ENCODE measurements at regions not wholly inside any gene's neighbourhood (a gene's known extent, or its start where the extent isn't known, plus 50 kb on each side); places are given as distances from the start of the nearest gene placed in this dataset.

GRCh38 chr1:55716151-55716550, 501.0 kb upstream of the USP24 start:
- DNase-seq (ENCODE audit: low spot score), result no peak
- TF ChIP-seq, protein P1, sequence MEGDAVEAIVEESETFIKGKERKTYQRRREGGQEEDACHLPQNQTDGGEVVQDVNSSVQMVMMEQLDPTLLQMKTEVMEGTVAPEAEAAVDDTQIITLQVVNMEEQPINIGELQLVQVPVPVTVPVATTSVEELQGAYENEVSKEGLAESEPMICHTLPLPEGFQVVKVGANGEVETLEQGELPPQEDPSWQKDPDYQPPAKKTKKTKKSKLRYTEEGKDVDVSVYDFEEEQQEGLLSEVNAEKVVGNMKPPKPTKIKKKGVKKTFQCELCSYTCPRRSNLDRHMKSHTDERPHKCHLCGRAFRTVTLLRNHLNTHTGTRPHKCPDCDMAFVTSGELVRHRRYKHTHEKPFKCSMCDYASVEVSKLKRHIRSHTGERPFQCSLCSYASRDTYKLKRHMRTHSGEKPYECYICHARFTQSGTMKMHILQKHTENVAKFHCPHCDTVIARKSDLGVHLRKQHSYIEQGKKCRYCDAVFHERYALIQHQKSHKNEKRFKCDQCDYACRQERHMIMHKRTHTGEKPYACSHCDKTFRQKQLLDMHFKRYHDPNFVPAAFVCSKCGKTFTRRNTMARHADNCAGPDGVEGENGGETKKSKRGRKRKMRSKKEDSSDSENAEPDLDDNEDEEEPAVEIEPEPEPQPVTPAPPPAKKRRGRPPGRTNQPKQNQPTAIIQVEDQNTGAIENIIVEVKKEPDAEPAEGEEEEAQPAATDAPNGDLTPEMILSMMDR (IDR thresholded peaks at IDR 0.05; ENCODE audit: extremely low read depth, missing control alignments), result no peak

GRCh38 chr1:55714230-55714629, 499.1 kb upstream of the USP24 start:
- TF ChIP-seq, protein P1 (IDR thresholded peaks at IDR 0.05; ENCODE audit: extremely low read depth, missing control alignments), result no peak
- no peak for DNase-seq (ENCODE audit: low spot score)

- DNase-seq (ENCODE audit: low spot score), result no peak
- TF ChIP-seq, protein P1 (IDR thresholded peaks at IDR 0.05; ENCODE audit: extremely low read depth, missing control alignments), result no peak
Observed at GRCh38 chr1:55713516-55713915, 498.4 kb upstream of the USP24 start.

GRCh38 chr1:55712148-55712547, 497.0 kb upstream of the USP24 start:
- TF ChIP-seq, protein P1 (IDR thresholded peaks at IDR 0.05; ENCODE audit: extremely low read depth, missing control alignments), result no peak
- DNase-seq (ENCODE audit: low spot score), result no peak

GRCh38 chr1:55708781-55709180, 493.6 kb upstream of the USP24 start:
- no peak for DNase-seq (ENCODE audit: low spot score)
- TF ChIP-seq, protein P1 (IDR thresholded peaks at IDR 0.05; ENCODE audit: extremely low read depth, missing control alignments), result no peak

DNA sequence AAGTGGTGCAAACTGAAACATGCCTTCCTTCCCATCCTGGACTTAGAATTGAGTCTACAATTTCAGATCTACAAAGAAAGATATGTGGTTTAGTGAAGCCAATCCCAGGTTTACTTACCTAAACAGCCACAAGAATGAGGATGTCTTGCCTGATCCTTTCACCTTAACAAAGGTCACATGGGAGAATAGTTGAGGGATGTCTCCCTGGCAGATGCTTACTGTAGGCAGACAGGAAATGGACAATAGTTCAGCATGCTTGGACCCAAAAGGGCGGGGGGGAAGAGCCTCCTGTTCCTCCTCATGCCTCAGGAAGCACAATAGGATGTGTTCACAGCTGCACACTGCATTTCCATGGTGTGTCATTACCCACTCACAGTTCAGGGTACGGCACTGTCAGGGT, 492.7 kb upstream of the USP24 start:
- DNase-seq (ENCODE audit: low spot score), result no peak
- TF ChIP-seq, protein P1 (IDR thresholded peaks at IDR 0.05; ENCODE audit: extremely low read depth, missing control alignments), result no peak

GRCh38 chr1:55707196-55707595, 492.0 kb upstream of the USP24 start:
- no peak for DNase-seq (ENCODE audit: low spot score)
- TF ChIP-seq, protein P1 (IDR thresholded peaks at IDR 0.05; ENCODE audit: extremely low read depth, missing control alignments), result no peak

Data from GM20000 (cell line).